Coronary artery (tissue), 2 donors: ENCODE measurements at regions not wholly inside any gene's neighbourhood (a gene's known extent, or its start where the extent isn't known, plus 50 kb on each side); places are given as distances from the start of the nearest gene placed in this dataset.

ENCODE experiments used
- DNase-seq: peaks from one replicate; pipeline ENCODE4 v3.0.0-alpha.2; 2017; ENCODE audit warnings: low spot score
- H3K27ac ChIP-seq, 2 donors: fragments of 200-600 bp; sonication (generic); one replicate each; pipeline ENCODE4 v1.5.1; 2016 to 2019
- H3K4me3 ChIP-seq: fragments of 200-600 bp; sonication (generic); 2 replicates; pipeline ENCODE4 v1.5.1; 2016; ENCODE audit warnings: mild to moderate bottlenecking, moderate library complexity
- TF ChIP-seq, protein P1 (sequence below): fragments of 200-600 bp; sonication (generic); IDR thresholded peaks from one replicate; pipeline ENCODE4 v1.5.1; 2019; ENCODE audit warnings: antibody characterized with exemption

GRCh38 chr15:94829887-94830884 is 598.8 kb downstream of the MCTP2 start:
- no peak for DNase-seq
- H3K27ac ChIP-seq = no peak overlapping the region
- no peak overlapping the region for H3K4me3 ChIP-seq
- TF ChIP-seq, protein P1, sequence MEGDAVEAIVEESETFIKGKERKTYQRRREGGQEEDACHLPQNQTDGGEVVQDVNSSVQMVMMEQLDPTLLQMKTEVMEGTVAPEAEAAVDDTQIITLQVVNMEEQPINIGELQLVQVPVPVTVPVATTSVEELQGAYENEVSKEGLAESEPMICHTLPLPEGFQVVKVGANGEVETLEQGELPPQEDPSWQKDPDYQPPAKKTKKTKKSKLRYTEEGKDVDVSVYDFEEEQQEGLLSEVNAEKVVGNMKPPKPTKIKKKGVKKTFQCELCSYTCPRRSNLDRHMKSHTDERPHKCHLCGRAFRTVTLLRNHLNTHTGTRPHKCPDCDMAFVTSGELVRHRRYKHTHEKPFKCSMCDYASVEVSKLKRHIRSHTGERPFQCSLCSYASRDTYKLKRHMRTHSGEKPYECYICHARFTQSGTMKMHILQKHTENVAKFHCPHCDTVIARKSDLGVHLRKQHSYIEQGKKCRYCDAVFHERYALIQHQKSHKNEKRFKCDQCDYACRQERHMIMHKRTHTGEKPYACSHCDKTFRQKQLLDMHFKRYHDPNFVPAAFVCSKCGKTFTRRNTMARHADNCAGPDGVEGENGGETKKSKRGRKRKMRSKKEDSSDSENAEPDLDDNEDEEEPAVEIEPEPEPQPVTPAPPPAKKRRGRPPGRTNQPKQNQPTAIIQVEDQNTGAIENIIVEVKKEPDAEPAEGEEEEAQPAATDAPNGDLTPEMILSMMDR = no peak

DNA sequence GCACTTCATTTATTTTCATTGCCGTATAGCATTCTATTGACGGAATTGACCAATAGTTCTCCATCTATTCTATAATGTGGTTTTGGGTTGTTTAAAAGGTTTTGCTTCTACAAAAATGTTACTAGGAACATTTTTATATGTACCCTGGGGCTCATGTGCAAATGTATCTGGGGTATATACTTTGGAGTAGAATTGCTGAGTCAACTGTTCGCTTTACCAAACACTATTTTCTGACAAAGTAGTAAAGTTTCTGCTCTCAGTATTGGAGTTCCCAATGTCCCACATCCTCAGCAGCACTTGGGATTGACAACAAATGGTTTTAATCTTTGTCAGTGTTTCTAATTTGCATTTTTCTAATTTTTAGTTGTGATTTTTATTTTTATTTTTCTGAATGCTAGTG is 602.6 kb downstream of the MCTP2 start:
- DNase-seq = no peak
- H3K4me3 ChIP-seq = no peak overlapping the region
- TF ChIP-seq, protein P1 = no peak
- H3K27ac ChIP-seq = no peak overlapping the region

- H3K4me3 ChIP-seq = no peak overlapping the region
- DNase-seq = no peak
- no peak overlapping the region for H3K27ac ChIP-seq
- TF ChIP-seq, protein P1 = no peak
Observed at GRCh38 chr15:94834494-94834893, 603.1 kb downstream of the MCTP2 start.

DNA sequence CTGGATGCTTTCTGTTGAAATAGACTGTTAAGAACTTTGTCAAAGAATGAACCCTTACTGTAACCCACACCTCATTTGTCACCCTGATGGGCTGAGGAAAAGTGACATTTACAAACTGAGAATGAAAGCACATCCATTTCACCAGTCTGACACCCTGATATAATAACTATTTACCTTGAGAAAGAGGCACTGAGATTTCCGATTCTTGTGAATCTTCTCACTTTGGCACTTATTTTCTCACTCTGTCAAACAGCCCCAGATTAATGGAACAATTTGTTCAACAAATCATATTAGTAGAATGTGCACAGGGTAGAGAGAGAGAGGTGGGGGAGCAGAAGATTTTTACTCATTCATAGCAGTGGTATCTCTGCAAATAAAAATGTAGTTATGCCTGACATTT is 606.9 kb downstream of the MCTP2 start:
- Histone ChIP-seq H3K27ac (peak overlapping the region in 1 of 2 donors; percentile 59), H3K4me3 (no peak overlapping the region)
- TF ChIP-seq, protein P1 = no peak
- no peak for DNase-seq

DNA sequence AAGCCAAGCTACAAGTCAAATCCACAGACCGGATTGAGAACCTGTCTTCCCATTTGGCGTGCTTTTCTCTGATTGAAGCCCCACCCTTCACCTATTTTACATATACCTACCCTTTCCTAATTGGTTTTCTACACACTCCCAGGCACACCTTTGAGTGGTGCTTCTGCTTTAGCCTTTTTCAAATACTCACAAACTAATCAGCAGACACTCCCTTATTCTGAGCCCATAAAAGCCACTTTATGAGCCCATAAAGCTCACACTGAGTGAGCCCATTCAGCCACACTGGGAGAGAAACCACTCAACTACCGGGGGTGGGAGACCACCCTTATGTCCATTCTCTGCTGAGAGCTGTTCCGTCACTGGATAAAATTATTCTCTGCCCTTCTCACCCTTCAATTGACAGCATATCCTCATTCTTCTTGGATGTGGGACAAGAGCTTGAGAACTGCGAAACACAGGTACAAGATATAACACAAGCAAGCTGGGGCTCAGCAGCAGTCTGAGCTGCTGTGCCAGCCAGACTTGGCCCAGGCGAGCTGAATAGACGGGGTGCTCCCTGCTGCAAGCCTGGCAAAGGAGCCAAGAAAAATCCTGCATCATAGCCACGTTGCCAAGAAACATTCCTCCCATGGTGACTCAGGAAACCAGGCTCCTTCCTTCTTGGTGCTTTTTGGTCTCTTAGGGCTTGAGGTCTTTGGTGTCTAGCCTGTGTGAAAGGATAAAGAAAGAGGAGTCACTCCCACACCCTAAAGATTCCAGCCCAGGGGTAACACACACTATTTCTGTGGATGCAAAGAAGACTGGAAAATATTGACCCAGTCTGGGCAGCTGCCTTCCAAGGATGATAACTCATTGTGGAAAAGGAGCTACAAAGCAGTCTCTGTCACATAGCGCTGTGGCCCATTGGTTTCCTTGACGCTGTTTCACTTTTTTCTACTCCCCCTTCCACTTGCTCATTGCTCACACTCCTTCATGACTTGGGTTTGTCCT is 609.7 kb downstream of the MCTP2 start:
- TF ChIP-seq, protein P1 = no peak
- Histone ChIP-seq H3K4me3 (no peak overlapping the region), H3K27ac (peak overlapping the region; percentile 86 to 87)
- DNase-seq = peak; percentile 87

DNA sequence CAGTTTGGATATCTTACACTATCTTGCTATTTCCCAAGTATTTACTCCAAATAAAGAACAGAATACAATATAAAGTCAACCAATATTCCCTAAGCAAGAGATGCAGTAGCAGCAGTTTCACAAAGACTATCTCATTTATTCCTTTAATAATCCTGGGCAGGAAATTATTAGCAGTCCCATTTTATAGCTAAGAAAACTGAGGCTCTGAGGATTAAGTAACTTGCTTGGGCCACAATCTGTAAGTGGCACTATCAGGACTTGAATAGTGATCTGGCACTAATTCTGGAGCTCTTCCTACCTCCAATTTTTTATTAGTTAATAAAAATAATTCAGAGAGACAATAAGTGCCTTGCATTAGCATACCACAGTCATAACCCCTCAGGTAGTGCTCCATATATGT is 611.7 kb downstream of the MCTP2 start:
- TF ChIP-seq, protein P1 = no peak
- H3K27ac ChIP-seq = peak overlapping the region; percentile 86 to 87
- no peak for DNase-seq
- no peak overlapping the region for H3K4me3 ChIP-seq
